Tibial artery (tissue), 4 donors: ENCODE measurements at regions not wholly inside any gene's neighbourhood (a gene's known extent, or its start where the extent isn't known, plus 50 kb on each side); places are given as distances from the start of the nearest gene placed in this dataset.

Source experiments
- DNase-seq, 2 donors: peaks; one replicate each; pipeline ENCODE4 v3.0.0-alpha.2; 2019
- H3K27ac ChIP-seq, 2 donors: fragments of 200-600 bp; sonication (generic) in 1 of 2; 1 replicate in 1 of 2; 2 replicates in 1 of 2; pipeline ENCODE4 v1.5.1; 2018 to 2019; ENCODE audit warnings: mild to moderate bottlenecking in 1 of 2
- H3K27me3 ChIP-seq, 2 donors: fragments of 200-600 bp; sonication (generic) in 1 of 2; one replicate each; pipeline versions ENCODE4 v1.5.1 to v1.6.0; 2016 to 2019
- H3K36me3 ChIP-seq, 3 donors: fragments of 200-600 bp; sonication (generic) in 2 of 3; one replicate each; pipeline ENCODE4 v1.5.1; 2016 to 2019; ENCODE audit warnings: mild to moderate bottlenecking in 2 of 3
- H3K4me1 ChIP-seq, 4 donors: fragments of 200-600 bp; sonication (generic) in 2 of 4; 1 replicate in 3 of 4; 2 replicates in 1 of 4; pipeline ENCODE4 v1.5.1; 2016 to 2019
- H3K4me3 ChIP-seq, 2 donors: fragments of 200-600 bp; sonication (generic) in 1 of 2; 1 replicate in 1 of 2; 2 replicates in 1 of 2; pipeline ENCODE4 v1.5.1; 2018 to 2019; ENCODE audit warnings: mild to moderate bottlenecking in 2 of 2
- H3K9me3 ChIP-seq, 3 donors: fragments of 200-600 bp; sonication (generic) in 1 of 3; one replicate each; pipeline ENCODE4 v1.5.1; 2016 to 2019
- intact Hi-C: fragments of 100-400 bp; cut with DNase I; formaldehyde crosslinking; loops from one replicate; pipeline ENCODE4 v1.15.0; 2023; ENCODE audit warnings: low total_unique reads
- TF ChIP-seq, protein P1 (sequence below), 2 experiments: fragments of 200-600 bp in 1 of 2; fragments of 450-650 bp in 1 of 2; IDR thresholded peaks; one replicate each; pipeline ENCODE4 v1.5.1; 2017 to 2019; ENCODE audit warnings: antibody characterized with exemption in 2 of 2, mild to moderate bottlenecking in 1 of 2, moderate library complexity in 1 of 2

- Histone ChIP-seq H3K27me3 (no peaks in the 10 kb centered on the region), H3K36me3 (no peaks in the 10 kb centered on the region)
- TF ChIP-seq, protein P1, sequence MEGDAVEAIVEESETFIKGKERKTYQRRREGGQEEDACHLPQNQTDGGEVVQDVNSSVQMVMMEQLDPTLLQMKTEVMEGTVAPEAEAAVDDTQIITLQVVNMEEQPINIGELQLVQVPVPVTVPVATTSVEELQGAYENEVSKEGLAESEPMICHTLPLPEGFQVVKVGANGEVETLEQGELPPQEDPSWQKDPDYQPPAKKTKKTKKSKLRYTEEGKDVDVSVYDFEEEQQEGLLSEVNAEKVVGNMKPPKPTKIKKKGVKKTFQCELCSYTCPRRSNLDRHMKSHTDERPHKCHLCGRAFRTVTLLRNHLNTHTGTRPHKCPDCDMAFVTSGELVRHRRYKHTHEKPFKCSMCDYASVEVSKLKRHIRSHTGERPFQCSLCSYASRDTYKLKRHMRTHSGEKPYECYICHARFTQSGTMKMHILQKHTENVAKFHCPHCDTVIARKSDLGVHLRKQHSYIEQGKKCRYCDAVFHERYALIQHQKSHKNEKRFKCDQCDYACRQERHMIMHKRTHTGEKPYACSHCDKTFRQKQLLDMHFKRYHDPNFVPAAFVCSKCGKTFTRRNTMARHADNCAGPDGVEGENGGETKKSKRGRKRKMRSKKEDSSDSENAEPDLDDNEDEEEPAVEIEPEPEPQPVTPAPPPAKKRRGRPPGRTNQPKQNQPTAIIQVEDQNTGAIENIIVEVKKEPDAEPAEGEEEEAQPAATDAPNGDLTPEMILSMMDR (IDR thresholded peaks at IDR 0.05), result no peak
These were observed 50.1 kb upstream of the SYTL5 start for GRCh38 chrX:37956223-37956622.

More at GRCh38 chrX:37956223-37956622, 50.1 kb upstream of the SYTL5 start:
- intact Hi-C loops, result no loop called here
- no peaks in the 10 kb centered on the region for H3K4me1 ChIP-seq
- no peak for DNase-seq
- H3K4me3 ChIP-seq, result no peak overlapping the region
- no peak overlapping the region for H3K27ac ChIP-seq
- no peaks in the 10 kb centered on the region for H3K9me3 ChIP-seq
